WTC11 (cell line): ENCODE measurements at regions not wholly inside any gene's neighbourhood (a gene's known extent, or its start where the extent isn't known, plus 50 kb on each side); places are given as distances from the start of the nearest gene placed in this dataset.

Experiments
- ATAC-seq: fragments of 200-7000 bp; cut with Tn5 transposase; 2 replicates; pipeline ENCODE4 v1.10.0; 2021; ENCODE audit warnings: mild to moderate bottlenecking, moderate library complexity
- CTCF ChIA-PET: fragments of 300-600 bp; sonication (Branson Sonifier 250); formaldehyde crosslinking; loops from one replicate; lab custom pipeline; 2021; ENCODE audit warnings: antibody characterized with exemption; lab: Charles Lee
- POLR2A ChIA-PET: fragments of 350-600 bp; sonication (Branson Sonifier 250); formaldehyde crosslinking; loops from one replicate; lab custom pipeline; 2021; ENCODE audit warnings: antibody characterized with exemption; lab: Charles Lee
- DNase-seq: peaks from one replicate; pipeline ENCODE4 v3.0.0; 2021; ENCODE audit warnings: low spot score
- H3K27ac Mint-ChIP-seq: 2 replicates; pipeline ENCODE4 v1.8.0; 2021; ENCODE audit warnings: mixed read lengths
- H3K27me3 Mint-ChIP-seq: 2 replicates; pipeline ENCODE4 v1.8.0; 2021; ENCODE audit warnings: low read depth, mild to moderate bottlenecking, moderate library complexity, mixed read lengths
- H3K36me3 Mint-ChIP-seq: 2 replicates; pipeline ENCODE4 v1.8.0; 2021; ENCODE audit warnings: mixed read lengths
- H3K4me1 Mint-ChIP-seq: 2 replicates; pipeline ENCODE4 v1.8.0; 2022; ENCODE audit warnings: mixed read lengths
- H3K4me3 Mint-ChIP-seq: 2 replicates; pipeline ENCODE4 v1.8.0; 2021; ENCODE audit warnings: mild to moderate bottlenecking, moderate library complexity, mixed read lengths
- H3K9me3 Mint-ChIP-seq: 2 replicates; pipeline ENCODE4 v1.8.0; 2021; ENCODE audit warnings: mixed read lengths
- ELF4 ChIP-seq: sonication (generic); formaldehyde crosslinking; IDR thresholded peaks from 2 replicates; pipeline ENCODE4 v1.8.1; 2022; ENCODE audit warnings: low read depth, mild to moderate bottlenecking, moderate library complexity, missing genetic modification reagents
- EMX1 ChIP-seq: fragments of 250-450 bp; sonication (Bioruptor Pico); IDR thresholded peaks from 2 replicates; pipeline ENCODE4 v1.8.0; 2021; ENCODE audit warnings: mild to moderate bottlenecking
- ESRRA ChIP-seq: sonication (generic); formaldehyde crosslinking; IDR thresholded peaks from 2 replicates; pipeline ENCODE4 v1.8.1; 2022; ENCODE audit warnings: mild to moderate bottlenecking, missing genetic modification reagents, borderline replicate concordance
- HMGA2 ChIP-seq: fragments of 250-450 bp; sonication (Bioruptor Pico); IDR thresholded peaks from 2 replicates; pipeline ENCODE4 v1.4.0; 2021; ENCODE audit warnings: mild to moderate bottlenecking, moderate library complexity
- NFATC4 ChIP-seq: fragments of 250-450 bp; sonication (Bioruptor Pico); IDR thresholded peaks from 2 replicates; pipeline ENCODE4 v1.9.0; 2021; ENCODE audit warnings: mild to moderate bottlenecking
- NR1H2 ChIP-seq: sonication (generic); formaldehyde crosslinking; IDR thresholded peaks from 2 replicates; pipeline ENCODE4 v1.9.0; 2021; ENCODE audit warnings: mild to moderate bottlenecking, moderate library complexity, missing genetic modification reagents
- NR2C2 ChIP-seq: sonication (generic); formaldehyde crosslinking; IDR thresholded peaks from 2 replicates; pipeline ENCODE4 v1.8.0; 2022; ENCODE audit warnings: mild to moderate bottlenecking, missing genetic modification reagents
- SMAD4 ChIP-seq: sonication (generic); formaldehyde crosslinking; IDR thresholded peaks from 2 replicates; pipeline ENCODE4 v1.8.0; 2022; ENCODE audit warnings: mild to moderate bottlenecking, missing genetic modification reagents
- ZBTB21 ChIP-seq: sonication (generic); formaldehyde crosslinking; IDR thresholded peaks from 2 replicates; pipeline ENCODE4 v1.8.1; 2023; ENCODE audit warnings: mild to moderate bottlenecking, missing genetic modification reagents, borderline replicate concordance
- ZNF138 ChIP-seq: sonication (generic); formaldehyde crosslinking; conservative IDR thresholded peaks from 2 replicates; pipeline ENCODE4 v1.8.1; 2022; ENCODE audit warnings: mild to moderate bottlenecking, moderate library complexity, missing genetic modification reagents
- ZNF423 ChIP-seq: fragments of 250-450 bp; sonication (Bioruptor Pico); IDR thresholded peaks from 2 replicates; pipeline ENCODE4 v2.1.2; 2022; ENCODE audit warnings: mild to moderate bottlenecking, moderate library complexity
- TF ChIP-seq, protein P1 (sequence below): sonication (generic); formaldehyde crosslinking; IDR thresholded peaks from 2 replicates; pipeline ENCODE4 v1.8.0; 2022; ENCODE audit warnings: missing genetic modification reagents
- TF ChIP-seq, protein P2 (sequence below): fragments of 250-450 bp; sonication (Bioruptor Pico); conservative IDR thresholded peaks from 2 replicates; pipeline ENCODE4 v1.9.0; 2021; ENCODE audit warnings: mild to moderate bottlenecking
- TF ChIP-seq, protein P3 (sequence below): fragments of 250-450 bp; sonication (Bioruptor Pico); IDR thresholded peaks from 2 replicates; pipeline ENCODE4 v1.9.0; 2021; ENCODE audit warnings: moderate library complexity, mild to moderate bottlenecking, inconsistent platforms, borderline replicate concordance
- TF ChIP-seq, protein P4 (sequence below): sonication (generic); formaldehyde crosslinking; IDR thresholded peaks from 2 replicates; pipeline ENCODE4 v1.8.1; 2023; ENCODE audit warnings: mild to moderate bottlenecking, missing genetic modification reagents
- TF ChIP-seq, protein P5 (sequence below): sonication (generic); formaldehyde crosslinking; IDR thresholded peaks from 2 replicates; pipeline ENCODE4 v1.8.1; 2023; ENCODE audit warnings: mild to moderate bottlenecking, missing genetic modification reagents, moderate library complexity
- TF ChIP-seq, protein P6 (sequence below): fragments of 250-450 bp; sonication (Bioruptor Pico); IDR thresholded peaks from 2 replicates; pipeline ENCODE4 v1.9.0; 2021; ENCODE audit warnings: mild to moderate bottlenecking
- TF ChIP-seq, protein P7 (sequence below): sonication (generic); formaldehyde crosslinking; IDR thresholded peaks from 2 replicates; pipeline ENCODE4 v1.8.0; 2022; ENCODE audit warnings: mild to moderate bottlenecking, missing genetic modification reagents
- TF ChIP-seq, protein P8 (sequence below): sonication (generic); formaldehyde crosslinking; conservative IDR thresholded peaks from 2 replicates; pipeline ENCODE4 v1.8.1; 2022; ENCODE audit warnings: mild to moderate bottlenecking, missing genetic modification reagents
- TF ChIP-seq, protein P9 (sequence below): fragments of 250-450 bp; sonication (Bioruptor Pico); IDR thresholded peaks from 2 replicates; pipeline ENCODE4 v1.9.0; 2021; ENCODE audit warnings: mild to moderate bottlenecking
- TF ChIP-seq, protein P10 (sequence below): fragments of 250-450 bp; sonication (Bioruptor Pico); IDR thresholded peaks from 2 replicates; pipeline ENCODE4 v2.1.2; 2022; ENCODE audit warnings: mild to moderate bottlenecking, moderate library complexity

DNA sequence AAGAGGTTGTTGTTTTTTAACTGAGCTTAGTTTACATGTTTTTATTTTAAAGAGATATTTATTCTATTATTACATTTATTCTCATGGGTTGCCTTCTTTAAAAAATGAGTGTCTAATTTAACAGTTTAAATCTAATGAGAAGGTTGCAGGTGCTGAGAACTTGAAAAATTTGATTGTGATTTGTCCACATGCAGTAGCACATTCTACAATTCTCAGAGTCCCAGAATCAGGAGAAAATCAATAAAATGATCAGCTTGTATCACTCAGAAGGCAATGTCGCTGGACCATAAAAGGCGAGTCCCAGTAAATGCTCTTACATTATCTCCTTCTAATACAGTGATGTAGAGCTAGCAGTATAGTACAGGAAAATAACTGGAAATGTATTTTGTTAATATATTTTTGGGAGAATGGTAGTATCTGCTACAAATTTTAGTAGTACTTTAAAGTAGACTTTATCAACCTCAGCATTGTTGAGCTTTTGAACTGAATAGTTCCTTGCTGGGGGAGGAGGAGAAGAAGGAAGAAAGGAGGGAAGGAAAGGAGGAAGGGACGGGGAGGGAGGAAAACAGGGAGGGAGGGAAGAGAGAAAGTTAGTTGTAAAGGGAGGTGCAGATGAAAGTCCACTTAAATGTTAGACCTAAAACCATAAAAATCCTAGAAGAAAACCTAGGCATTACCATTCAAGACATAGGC is 458.0 kb downstream of the DOK5 start (continued):
- TF ChIP-seq, protein P1, sequence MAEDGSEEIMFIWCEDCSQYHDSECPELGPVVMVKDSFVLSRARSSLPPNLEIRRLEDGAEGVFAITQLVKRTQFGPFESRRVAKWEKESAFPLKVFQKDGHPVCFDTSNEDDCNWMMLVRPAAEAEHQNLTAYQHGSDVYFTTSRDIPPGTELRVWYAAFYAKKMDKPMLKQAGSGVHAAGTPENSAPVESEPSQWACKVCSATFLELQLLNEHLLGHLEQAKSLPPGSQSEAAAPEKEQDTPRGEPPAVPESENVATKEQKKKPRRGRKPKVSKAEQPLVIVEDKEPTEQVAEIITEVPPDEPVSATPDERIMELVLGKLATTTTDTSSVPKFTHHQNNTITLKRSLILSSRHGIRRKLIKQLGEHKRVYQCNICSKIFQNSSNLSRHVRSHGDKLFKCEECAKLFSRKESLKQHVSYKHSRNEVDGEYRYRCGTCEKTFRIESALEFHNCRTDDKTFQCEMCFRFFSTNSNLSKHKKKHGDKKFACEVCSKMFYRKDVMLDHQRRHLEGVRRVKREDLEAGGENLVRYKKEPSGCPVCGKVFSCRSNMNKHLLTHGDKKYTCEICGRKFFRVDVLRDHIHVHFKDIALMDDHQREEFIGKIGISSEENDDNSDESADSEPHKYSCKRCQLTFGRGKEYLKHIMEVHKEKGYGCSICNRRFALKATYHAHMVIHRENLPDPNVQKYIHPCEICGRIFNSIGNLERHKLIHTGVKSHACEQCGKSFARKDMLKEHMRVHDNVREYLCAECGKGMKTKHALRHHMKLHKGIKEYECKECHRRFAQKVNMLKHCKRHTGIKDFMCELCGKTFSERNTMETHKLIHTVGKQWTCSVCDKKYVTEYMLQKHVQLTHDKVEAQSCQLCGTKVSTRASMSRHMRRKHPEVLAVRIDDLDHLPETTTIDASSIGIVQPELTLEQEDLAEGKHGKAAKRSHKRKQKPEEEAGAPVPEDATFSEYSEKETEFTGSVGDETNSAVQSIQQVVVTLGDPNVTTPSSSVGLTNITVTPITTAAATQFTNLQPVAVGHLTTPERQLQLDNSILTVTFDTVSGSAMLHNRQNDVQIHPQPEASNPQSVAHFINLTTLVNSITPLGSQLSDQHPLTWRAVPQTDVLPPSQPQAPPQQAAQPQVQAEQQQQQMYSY: no peak
- no peak for TF ChIP-seq HMGA2
- TF ChIP-seq NR2C2: no peak
- no peak for TF ChIP-seq SMAD4
- TF ChIP-seq ZNF138 (CRISPR knock-in tag): no peak
- TF ChIP-seq ESRRA (CRISPR knock-in tag): no peak

DNA sequence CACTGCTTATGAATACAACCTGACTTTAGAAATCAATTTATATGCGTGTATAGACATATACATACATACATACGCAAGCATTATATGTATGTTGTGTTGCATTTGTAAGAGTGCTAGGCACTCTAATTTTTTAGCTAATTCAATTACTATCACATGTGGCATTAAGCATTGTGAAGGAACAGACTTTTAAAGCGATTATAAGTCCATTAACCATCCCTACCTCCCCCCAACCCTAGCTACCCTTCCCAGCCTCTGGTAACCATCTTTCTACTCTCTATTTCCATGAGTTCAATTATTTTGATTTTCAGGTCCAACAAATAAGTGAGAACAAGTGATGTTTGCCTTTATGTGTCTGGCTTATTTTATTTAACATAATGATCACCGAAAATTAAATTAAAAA is 453.8 kb downstream of the DOK5 start:
- Mint-ChIP-seq H3K27ac (no peak overlapping the region), H3K4me3 (no peak overlapping the region), H3K27me3 (peaks cover 4% of the 10 kb centered on the region), H3K4me1 (no peaks in the 10 kb centered on the region), H3K9me3 (peaks cover 74% of the 10 kb centered on the region), H3K36me3 (peaks cover 57% of the 10 kb centered on the region)
- ChIA-PET CTCF (no interaction called here), POLR2A (no interaction called here)
- ATAC-seq: no peak
- no peak for DNase-seq
- TF ChIP-seq, protein P2, sequence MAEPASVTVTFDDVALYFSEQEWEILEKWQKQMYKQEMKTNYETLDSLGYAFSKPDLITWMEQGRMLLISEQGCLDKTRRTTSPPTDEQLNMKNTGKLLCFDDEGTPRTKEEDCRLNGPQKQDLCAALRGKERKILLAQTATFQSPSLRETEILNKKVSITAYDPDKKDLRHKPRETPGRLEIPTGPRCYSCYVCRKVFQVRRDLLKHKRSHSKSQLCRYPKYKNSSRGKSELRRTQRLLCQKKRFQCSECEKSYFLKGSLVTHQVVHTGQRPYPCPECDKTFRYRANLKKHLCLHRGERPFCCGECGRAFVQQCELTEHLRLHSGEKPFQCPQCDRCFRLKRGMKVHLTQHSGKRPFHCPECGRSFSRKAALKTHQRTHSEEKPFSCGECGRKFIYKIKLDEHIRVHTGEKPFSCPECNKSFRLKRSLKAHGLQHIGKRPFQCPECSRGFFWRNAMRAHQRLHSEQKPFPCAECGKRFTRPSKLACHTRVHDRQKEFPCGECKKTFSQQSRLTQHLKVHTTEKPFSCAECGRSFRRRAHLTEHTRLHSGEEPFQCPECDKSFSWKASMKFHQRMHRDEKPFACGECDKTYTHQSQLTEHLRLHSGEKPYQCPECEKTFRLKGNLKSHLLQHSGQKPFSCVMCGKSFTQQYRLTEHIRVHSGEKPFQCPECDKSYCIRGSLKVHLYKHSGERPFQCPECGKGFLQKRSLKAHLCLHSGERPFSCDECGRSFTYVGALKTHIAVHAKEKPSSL (CRISPR knock-in tag): no peak
- TF ChIP-seq, protein P3, sequence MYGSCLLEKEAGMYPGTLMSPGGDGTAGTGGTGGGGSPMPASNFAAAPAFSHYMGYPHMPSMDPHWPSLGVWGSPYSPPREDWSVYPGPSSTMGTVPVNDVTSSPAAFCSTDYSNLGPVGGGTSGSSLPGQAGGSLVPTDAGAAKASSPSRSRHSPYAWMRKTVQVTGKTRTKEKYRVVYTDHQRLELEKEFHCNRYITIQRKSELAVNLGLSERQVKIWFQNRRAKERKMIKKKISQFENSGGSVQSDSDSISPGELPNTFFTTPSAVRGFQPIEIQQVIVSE (CRISPR knock-in tag): no peak
- TF ChIP-seq, protein P4, sequence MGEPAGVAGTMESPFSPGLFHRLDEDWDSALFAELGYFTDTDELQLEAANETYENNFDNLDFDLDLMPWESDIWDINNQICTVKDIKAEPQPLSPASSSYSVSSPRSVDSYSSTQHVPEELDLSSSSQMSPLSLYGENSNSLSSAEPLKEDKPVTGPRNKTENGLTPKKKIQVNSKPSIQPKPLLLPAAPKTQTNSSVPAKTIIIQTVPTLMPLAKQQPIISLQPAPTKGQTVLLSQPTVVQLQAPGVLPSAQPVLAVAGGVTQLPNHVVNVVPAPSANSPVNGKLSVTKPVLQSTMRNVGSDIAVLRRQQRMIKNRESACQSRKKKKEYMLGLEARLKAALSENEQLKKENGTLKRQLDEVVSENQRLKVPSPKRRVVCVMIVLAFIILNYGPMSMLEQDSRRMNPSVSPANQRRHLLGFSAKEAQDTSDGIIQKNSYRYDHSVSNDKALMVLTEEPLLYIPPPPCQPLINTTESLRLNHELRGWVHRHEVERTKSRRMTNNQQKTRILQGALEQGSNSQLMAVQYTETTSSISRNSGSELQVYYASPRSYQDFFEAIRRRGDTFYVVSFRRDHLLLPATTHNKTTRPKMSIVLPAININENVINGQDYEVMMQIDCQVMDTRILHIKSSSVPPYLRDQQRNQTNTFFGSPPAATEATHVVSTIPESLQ (CRISPR knock-in tag): no peak
- TF ChIP-seq ZNF423 (CRISPR knock-in tag) (no peak), EMX1 (no peak), NFATC4 (CRISPR knock-in tag) (no peak), ZBTB21 (CRISPR knock-in tag) (no peak), NR1H2 (CRISPR knock-in tag) (no peak), SMAD4 (no peak), ELF4 (CRISPR knock-in tag) (no peak)
- TF ChIP-seq, protein P5, sequence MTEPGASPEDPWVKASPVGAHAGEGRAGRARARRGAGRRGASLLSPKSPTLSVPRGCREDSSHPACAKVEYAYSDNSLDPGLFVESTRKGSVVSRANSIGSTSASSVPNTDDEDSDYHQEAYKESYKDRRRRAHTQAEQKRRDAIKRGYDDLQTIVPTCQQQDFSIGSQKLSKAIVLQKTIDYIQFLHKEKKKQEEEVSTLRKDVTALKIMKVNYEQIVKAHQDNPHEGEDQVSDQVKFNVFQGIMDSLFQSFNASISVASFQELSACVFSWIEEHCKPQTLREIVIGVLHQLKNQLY (CRISPR knock-in tag): no peak
- TF ChIP-seq, protein P6, sequence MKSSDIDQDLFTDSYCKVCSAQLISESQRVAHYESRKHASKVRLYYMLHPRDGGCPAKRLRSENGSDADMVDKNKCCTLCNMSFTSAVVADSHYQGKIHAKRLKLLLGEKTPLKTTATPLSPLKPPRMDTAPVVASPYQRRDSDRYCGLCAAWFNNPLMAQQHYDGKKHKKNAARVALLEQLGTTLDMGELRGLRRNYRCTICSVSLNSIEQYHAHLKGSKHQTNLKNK (CRISPR knock-in tag): no peak
- TF ChIP-seq, protein P7, sequence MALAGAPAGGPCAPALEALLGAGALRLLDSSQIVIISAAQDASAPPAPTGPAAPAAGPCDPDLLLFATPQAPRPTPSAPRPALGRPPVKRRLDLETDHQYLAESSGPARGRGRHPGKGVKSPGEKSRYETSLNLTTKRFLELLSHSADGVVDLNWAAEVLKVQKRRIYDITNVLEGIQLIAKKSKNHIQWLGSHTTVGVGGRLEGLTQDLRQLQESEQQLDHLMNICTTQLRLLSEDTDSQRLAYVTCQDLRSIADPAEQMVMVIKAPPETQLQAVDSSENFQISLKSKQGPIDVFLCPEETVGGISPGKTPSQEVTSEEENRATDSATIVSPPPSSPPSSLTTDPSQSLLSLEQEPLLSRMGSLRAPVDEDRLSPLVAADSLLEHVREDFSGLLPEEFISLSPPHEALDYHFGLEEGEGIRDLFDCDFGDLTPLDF: no peak
- TF ChIP-seq, protein P8, sequence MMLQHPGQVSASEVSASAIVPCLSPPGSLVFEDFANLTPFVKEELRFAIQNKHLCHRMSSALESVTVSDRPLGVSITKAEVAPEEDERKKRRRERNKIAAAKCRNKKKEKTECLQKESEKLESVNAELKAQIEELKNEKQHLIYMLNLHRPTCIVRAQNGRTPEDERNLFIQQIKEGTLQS: no peak
- TF ChIP-seq, protein P9, sequence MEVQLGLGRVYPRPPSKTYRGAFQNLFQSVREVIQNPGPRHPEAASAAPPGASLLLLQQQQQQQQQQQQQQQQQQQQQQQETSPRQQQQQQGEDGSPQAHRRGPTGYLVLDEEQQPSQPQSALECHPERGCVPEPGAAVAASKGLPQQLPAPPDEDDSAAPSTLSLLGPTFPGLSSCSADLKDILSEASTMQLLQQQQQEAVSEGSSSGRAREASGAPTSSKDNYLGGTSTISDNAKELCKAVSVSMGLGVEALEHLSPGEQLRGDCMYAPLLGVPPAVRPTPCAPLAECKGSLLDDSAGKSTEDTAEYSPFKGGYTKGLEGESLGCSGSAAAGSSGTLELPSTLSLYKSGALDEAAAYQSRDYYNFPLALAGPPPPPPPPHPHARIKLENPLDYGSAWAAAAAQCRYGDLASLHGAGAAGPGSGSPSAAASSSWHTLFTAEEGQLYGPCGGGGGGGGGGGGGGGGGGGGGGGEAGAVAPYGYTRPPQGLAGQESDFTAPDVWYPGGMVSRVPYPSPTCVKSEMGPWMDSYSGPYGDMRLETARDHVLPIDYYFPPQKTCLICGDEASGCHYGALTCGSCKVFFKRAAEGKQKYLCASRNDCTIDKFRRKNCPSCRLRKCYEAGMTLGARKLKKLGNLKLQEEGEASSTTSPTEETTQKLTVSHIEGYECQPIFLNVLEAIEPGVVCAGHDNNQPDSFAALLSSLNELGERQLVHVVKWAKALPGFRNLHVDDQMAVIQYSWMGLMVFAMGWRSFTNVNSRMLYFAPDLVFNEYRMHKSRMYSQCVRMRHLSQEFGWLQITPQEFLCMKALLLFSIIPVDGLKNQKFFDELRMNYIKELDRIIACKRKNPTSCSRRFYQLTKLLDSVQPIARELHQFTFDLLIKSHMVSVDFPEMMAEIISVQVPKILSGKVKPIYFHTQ: no peak
- TF ChIP-seq, protein P10, sequence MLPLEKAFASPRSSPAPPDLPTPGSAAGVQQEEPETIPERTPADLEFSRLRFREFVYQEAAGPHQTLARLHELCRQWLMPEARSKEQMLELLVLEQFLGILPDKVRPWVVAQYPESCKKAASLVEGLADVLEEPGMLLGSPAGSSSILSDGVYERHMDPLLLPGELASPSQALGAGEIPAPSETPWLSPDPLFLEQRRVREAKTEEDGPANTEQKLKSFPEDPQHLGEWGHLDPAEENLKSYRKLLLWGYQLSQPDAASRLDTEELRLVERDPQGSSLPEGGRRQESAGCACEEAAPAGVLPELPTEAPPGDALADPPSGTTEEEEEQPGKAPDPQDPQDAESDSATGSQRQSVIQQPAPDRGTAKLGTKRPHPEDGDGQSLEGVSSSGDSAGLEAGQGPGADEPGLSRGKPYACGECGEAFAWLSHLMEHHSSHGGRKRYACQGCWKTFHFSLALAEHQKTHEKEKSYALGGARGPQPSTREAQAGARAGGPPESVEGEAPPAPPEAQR (CRISPR knock-in tag): no peak
